Prostate gland (tissue), 2 donors: ENCODE measurements at regions not wholly inside any gene's neighbourhood (a gene's known extent, or its start where the extent isn't known, plus 50 kb on each side); places are given as distances from the start of the nearest gene placed in this dataset.

ENCODE experiments used
- POLR2AphosphoS5 ChIP-seq: sonication (generic); formaldehyde crosslinking; IDR thresholded peaks from one replicate; pipeline ENCODE4 v1.6.1; 2017; ENCODE audit warnings: antibody characterized with exemption
- TF ChIP-seq, protein P1 (sequence below), 4 experiments: fragments of 200-600 bp in 2 of 4; fragments of 450-650 bp in 2 of 4; sonication (generic) in 2 of 4; IDR thresholded peaks; 1 replicate in 3 of 4; 2 replicates in 1 of 4; pipeline ENCODE4 v1.5.1; 2016 to 2019; ENCODE audit warnings: antibody characterized with exemption in 4 of 4, mild to moderate bottlenecking in 2 of 4, moderate library complexity in 2 of 4

DNA sequence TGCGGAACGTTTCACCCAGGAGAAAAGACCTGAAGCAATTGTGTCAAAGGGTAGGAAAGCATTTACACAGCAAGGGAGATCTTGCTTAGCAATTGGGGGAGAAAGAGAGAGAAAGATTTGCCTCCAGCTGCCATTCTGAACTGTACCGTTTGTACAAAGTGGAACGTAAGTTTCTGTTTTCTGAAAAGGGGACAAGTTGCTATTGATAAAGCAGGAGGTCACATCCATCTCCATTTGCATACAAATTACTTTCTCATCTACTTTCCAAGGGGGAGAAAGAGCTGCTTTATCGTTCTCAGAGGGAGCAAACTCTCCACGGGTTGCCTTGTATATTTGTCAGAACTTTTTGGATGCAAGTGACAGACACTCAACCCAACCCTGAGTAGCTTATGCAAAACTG lies 92.0 kb upstream of the CARD11 start:
- no peak for TF ChIP-seq POLR2AphosphoS5
- TF ChIP-seq, protein P1, sequence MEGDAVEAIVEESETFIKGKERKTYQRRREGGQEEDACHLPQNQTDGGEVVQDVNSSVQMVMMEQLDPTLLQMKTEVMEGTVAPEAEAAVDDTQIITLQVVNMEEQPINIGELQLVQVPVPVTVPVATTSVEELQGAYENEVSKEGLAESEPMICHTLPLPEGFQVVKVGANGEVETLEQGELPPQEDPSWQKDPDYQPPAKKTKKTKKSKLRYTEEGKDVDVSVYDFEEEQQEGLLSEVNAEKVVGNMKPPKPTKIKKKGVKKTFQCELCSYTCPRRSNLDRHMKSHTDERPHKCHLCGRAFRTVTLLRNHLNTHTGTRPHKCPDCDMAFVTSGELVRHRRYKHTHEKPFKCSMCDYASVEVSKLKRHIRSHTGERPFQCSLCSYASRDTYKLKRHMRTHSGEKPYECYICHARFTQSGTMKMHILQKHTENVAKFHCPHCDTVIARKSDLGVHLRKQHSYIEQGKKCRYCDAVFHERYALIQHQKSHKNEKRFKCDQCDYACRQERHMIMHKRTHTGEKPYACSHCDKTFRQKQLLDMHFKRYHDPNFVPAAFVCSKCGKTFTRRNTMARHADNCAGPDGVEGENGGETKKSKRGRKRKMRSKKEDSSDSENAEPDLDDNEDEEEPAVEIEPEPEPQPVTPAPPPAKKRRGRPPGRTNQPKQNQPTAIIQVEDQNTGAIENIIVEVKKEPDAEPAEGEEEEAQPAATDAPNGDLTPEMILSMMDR (IDR thresholded peaks at IDR 0.05): no peak
